ENCODE measurements at regions not wholly inside any gene's neighbourhood (a gene's known extent, or its start where the extent isn't known, plus 50 kb on each side); places are given as distances from the start of the nearest gene placed in this dataset.

DNA sequence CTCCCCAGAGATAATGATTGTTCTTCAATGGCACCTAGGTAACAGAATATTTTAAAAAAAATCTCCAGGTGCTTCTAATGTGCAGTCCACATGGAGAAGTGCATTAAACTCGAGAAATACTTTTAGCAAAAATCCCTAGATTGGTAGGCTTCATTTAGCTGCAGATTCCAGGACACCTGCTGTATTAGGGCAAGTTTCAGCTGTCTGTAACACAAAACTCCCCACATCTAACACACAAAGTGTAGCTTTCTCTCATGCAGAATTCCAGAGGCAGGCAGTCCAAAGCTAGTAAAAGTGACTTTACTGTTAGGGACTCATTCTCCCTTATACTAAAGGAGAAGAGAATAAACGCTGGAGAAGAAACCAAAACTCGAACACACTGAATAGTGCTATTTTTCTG, 1414.3 kb upstream of the B3GALT2 start:
- FAIRE-seq (no peak), ATAC-seq (no peak), DNase-seq (ENCODE audit: low read depth in 1 of 2, low spot score in 1 of 2) (no peak)
- TF ChIP-seq, protein P1, sequence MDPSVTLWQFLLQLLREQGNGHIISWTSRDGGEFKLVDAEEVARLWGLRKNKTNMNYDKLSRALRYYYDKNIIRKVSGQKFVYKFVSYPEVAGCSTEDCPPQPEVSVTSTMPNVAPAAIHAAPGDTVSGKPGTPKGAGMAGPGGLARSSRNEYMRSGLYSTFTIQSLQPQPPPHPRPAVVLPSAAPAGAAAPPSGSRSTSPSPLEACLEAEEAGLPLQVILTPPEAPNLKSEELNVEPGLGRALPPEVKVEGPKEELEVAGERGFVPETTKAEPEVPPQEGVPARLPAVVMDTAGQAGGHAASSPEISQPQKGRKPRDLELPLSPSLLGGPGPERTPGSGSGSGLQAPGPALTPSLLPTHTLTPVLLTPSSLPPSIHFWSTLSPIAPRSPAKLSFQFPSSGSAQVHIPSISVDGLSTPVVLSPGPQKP (IDR thresholded peaks at IDR 0.05; ENCODE audit: low read depth, low read length): no peak
- TF ChIP-seq CEBPB (IDR thresholded peaks at IDR 0.05) (no peak), CBX8 (IDR thresholded peaks at IDR 0.05) (no peak), RNF2 (IDR thresholded peaks at IDR 0.05; ENCODE audit: borderline replicate concordance, low read depth) (no peak), ZC3H11A (IDR thresholded peaks at IDR 0.05) (no peak), RAD21 (conservative IDR thresholded peaks at IDR 0.05 in 1 of 2, IDR thresholded peaks at IDR 0.05 in 1 of 2) (no peak), ZNF302 (CRISPR knock-in tag; IDR thresholded peaks at IDR 0.05) (no peak), FOSB (CRISPR knock-in tag; IDR thresholded peaks at IDR 0.05) (no peak)
- TF ChIP-seq, protein P2, sequence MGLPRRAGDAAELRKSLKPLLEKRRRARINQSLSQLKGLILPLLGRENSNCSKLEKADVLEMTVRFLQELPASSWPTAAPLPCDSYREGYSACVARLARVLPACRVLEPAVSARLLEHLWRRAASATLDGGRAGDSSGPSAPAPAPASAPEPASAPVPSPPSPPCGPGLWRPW (IDR thresholded peaks at IDR 0.05): no peak
- 5% methylated on average over 3 of the region's 3 CpGs for WGBS (ENCODE audit: missing lambda C conversion rate)
- Histone ChIP-seq H3K27ac (no peak overlapping the region), H3K4me1 (no peaks in the 10 kb centered on the region), H3K4me2 (no peak overlapping the region), H3K9me3 (no peaks in the 10 kb centered on the region), H3K4me3 (no peak overlapping the region)
- POLR2A ChIA-PET: no interaction called here
- CTCF ChIA-PET: no interaction called here

DNA sequence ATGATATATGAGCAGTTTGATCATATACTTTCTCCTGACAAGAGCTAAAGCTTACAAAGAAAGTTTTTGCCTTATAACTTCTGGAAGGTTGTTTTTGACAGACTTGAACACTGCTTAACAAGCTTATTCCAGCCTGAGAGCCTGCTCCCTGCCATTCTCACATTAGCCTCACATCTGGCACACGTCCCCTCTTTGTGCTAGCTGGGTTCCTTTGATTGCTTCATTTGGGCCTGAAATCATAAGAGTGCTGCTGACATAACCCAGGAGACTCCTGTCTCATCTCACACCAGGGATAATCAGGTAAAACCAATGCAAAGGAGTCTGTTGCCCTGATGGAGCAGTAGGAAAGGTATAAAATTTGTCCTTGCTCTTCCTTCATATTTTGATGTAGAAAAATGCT, 1411.7 kb upstream of the B3GALT2 start:
- H3K27ac ChIP-seq: no peak overlapping the region
- H3K9me3 ChIP-seq: no peaks in the 10 kb centered on the region
- DNase-seq (ENCODE audit: low read depth in 1 of 2, low spot score in 1 of 2) (no peak), ATAC-seq (no peak), FAIRE-seq (no peak)
- ChIA-PET CTCF (no interaction called here), POLR2A (no interaction called here)
- TF ChIP-seq ZFP36 (IDR thresholded peaks at IDR 0.05; ENCODE audit: borderline replicate concordance, partially characterized antibody): no peak
- TF ChIP-seq, protein P1 (IDR thresholded peaks at IDR 0.05; ENCODE audit: low read depth, low read length): no peak
- no peak for TF ChIP-seq JUNB (IDR thresholded peaks at IDR 0.05)
- TF ChIP-seq MAFK (IDR thresholded peaks at IDR 0.05; ENCODE audit: partially characterized antibody): no peak
- TF ChIP-seq CBX8 (IDR thresholded peaks at IDR 0.05): no peak
- no peak for TF ChIP-seq ZSCAN20 (CRISPR knock-in tag; IDR thresholded peaks at IDR 0.05)
- no peak for TF ChIP-seq SMC3 (IDR thresholded peaks at IDR 0.05)
- TF ChIP-seq RFX5 (IDR thresholded peaks at IDR 0.05): no peak
- no peak for TF ChIP-seq TFCP2L1 (CRISPR knock-in tag; IDR thresholded peaks at IDR 0.05)
- TF ChIP-seq, protein P3, sequence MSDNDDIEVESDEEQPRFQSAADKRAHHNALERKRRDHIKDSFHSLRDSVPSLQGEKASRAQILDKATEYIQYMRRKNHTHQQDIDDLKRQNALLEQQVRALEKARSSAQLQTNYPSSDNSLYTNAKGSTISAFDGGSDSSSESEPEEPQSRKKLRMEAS (IDR thresholded peaks at IDR 0.05): no peak
- no peaks in the 10 kb centered on the region for H3K4me1 ChIP-seq
- H3K4me2 ChIP-seq: no peak overlapping the region
- 15% methylated on average over 1 of the region's 1 CpG for WGBS (ENCODE audit: missing lambda C conversion rate)
- no peak overlapping the region for H3K4me3 ChIP-seq

DNA sequence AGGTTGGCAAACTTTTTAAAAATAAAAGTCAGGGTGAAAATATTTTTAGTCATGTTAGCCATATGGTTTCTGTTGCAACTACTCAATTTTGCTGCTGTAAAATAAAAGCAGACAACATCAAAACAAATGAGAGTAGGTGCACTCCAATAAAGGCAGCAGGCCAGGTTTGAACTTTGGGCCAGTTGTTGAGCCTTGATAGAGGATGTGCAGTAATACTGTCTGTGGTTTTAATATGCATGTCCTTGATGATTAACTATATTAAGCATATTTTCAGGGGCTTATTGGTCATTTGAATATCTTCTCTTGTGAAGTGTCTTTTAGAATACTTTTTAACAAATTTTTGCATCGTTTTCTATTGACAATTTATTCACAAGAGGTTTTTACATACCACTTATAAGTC, 1399.9 kb upstream of the B3GALT2 start:
- ChIA-PET CTCF (no interaction called here), POLR2A (no interaction called here)
- no peak for FAIRE-seq
- TF ChIP-seq, protein P2 (IDR thresholded peaks at IDR 0.05): no peak
- TF ChIP-seq ESRRA (IDR thresholded peaks at IDR 0.05; ENCODE audit: borderline replicate concordance, low read length): no peak
- H3K4me1 ChIP-seq: no peaks in the 10 kb centered on the region
- WGBS (ENCODE audit: missing lambda C conversion rate): 2% methylated on average over 1 of the region's 1 CpG
- no peak overlapping the region for H3K4me2 ChIP-seq
- 0 out of 3 replicates have a peak, but pooled peaks cover 3% of the 10 kb centered on the region for H3K9me3 ChIP-seq
- no peak overlapping the region for H3K4me3 ChIP-seq
- no peak for DNase-seq (ENCODE audit: low read depth in 1 of 2, low spot score in 1 of 2)
- no peak for ATAC-seq
- H3K27ac ChIP-seq: no peak overlapping the region

DNA sequence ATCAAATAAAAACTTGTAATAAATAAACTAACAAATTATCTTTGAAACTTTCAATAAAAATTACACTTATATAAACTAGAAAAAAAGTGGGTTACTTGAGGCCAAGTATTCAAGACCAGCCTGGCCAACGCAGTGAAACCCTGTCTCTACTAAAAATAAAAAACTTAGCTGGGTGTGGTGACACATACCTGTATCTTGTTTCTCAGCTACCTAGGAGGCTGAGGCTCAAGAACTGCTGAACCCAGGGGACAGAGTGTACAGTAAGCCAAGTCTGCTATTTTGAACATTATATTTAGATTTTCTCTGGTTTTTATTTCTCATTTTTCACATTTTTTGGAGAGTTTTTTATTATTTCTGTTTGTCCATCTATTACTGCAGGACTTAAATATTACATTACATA, 1397.6 kb upstream of the B3GALT2 start:
- TF ChIP-seq, protein P4, sequence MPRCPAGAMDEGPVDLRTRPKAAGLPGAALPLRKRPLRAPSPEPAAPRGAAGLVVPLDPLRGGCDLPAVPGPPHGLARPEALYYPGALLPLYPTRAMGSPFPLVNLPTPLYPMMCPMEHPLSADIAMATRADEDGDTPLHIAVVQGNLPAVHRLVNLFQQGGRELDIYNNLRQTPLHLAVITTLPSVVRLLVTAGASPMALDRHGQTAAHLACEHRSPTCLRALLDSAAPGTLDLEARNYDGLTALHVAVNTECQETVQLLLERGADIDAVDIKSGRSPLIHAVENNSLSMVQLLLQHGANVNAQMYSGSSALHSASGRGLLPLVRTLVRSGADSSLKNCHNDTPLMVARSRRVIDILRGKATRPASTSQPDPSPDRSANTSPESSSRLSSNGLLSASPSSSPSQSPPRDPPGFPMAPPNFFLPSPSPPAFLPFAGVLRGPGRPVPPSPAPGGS (IDR thresholded peaks at IDR 0.05): no peak
- TF ChIP-seq, protein P5, sequence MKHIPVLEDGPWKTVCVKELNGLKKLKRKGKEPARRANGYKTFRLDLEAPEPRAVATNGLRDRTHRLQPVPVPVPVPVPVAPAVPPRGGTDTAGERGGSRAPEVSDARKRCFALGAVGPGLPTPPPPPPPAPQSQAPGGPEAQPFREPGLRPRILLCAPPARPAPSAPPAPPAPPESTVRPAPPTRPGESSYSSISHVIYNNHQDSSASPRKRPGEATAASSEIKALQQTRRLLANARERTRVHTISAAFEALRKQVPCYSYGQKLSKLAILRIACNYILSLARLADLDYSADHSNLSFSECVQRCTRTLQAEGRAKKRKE (CRISPR knock-in tag; IDR thresholded peaks at IDR 0.05; ENCODE audit: low read depth): no peak
- TF ChIP-seq ESRRA (IDR thresholded peaks at IDR 0.05; ENCODE audit: borderline replicate concordance, low read length) (no peak), BHLHE40 (IDR thresholded peaks at IDR 0.05; ENCODE audit: low read depth, low read length) (no peak)
- DNase-seq (ENCODE audit: low read depth in 1 of 2, low spot score in 1 of 2) (no peak), FAIRE-seq (no peak), ATAC-seq (no peak)
- ChIA-PET CTCF (no interaction called here), POLR2A (no interaction called here)
- Histone ChIP-seq H3K27ac (no peak overlapping the region), H3K9me3 (0 out of 3 replicates have a peak, but pooled peaks cover 1% of the 10 kb centered on the region), H3K4me2 (no peak overlapping the region), H3K4me1 (no peaks in the 10 kb centered on the region), H3K4me3 (no peak overlapping the region)
- 16% methylated on average over 1 of the region's 1 CpG for WGBS (ENCODE audit: missing lambda C conversion rate)

All from A549 (cell line).